ENCODE measurements at regions not wholly inside any gene's neighbourhood (a gene's known extent, or its start where the extent isn't known, plus 50 kb on each side); places are given as distances from the start of the nearest gene placed in this dataset.

GRCh38 chr16:65617421-65617820 lies 495.6 kb upstream of the CDH11 start:
- no peak for TF ChIP-seq POLR2A (IDR thresholded peaks at IDR 0.05)
- no peak for TF ChIP-seq CTCF (IDR thresholded peaks at IDR 0.05)
- no peak for TF ChIP-seq POLR2AphosphoS5 (IDR thresholded peaks at IDR 0.05)
- TF ChIP-seq EP300 (IDR thresholded peaks at IDR 0.05), result no peak
